Stimulated activated CD4-positive, alpha-beta T cell treated with anti-CD3 and anti-CD28 coated beads, TNF-alpha, amount 100 ng/mL, for 1 hour (primary cell): ENCODE measurements at regions not wholly inside any gene's neighbourhood (a gene's known extent, or its start where the extent isn't known, plus 50 kb on each side); places are given as distances from the start of the nearest gene placed in this dataset.

Experiments used
- DNase-seq, 3 donors: peaks; one replicate each; pipeline ENCODE4 v3.0.0-alpha.2; 2020; ENCODE audit warnings: low read depth in 3 of 3, low spot score in 1 of 3

DNA sequence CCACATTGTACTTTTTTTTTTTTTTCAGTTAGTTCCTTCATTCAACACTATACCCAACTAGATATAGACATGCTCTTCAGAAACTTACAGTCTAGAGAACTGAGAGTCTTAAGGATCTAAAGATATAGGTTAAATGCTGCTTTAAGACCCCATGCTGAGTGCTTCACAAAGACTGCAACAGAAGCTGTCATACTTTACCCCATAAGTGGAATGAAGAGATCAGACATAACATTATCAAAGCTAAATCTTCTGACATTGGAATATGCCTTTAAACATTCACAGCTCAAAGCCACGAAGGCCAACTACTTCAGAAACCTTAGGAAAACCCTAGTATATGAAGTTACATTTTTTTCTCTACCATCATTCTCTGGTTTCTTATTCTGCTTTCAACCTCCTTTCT is 666.4 kb downstream of the KCNT2 start:
- no peak for DNase-seq

DNA sequence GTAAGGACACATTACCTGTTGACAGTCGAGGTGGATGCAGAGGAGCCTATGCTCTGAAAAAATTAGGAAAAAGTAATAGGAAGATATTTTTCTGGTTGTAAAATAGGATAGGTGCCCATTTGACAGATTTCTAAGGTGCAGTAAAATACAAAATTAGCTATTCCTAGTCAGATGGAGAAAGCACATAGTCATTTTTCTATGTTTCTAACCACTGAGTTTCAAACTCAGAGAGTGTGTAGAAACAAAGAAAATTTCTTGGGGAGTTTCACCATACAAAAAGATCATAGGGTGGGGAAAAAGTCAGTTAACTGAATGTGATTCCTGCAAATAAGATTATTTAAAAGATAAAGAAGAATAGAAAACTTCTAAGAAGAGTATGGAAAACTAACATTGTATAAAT is 666.9 kb downstream of the KCNT2 start:
- DNase-seq, result no peak

DNA sequence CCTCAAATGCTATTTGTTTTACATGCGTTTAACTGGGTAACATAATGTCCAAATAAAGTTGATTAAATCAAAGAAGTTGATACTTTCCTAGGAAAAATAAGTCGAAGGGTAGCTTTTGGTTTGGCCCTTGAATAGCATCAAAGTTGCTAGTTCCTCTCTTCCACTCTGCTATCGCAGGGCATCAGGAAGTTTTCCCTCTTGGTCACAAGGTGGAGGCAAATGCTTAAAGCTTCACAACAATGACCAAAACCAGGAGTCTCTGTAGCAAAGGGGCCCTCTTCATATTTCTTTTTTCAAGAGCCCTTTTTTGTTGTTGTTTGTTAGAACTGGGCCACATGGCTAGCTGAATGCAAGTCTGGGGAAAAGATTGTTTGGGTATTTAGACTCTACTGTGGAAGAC is 668.4 kb downstream of the KCNT2 start:
- DNase-seq, result no peak

DNA sequence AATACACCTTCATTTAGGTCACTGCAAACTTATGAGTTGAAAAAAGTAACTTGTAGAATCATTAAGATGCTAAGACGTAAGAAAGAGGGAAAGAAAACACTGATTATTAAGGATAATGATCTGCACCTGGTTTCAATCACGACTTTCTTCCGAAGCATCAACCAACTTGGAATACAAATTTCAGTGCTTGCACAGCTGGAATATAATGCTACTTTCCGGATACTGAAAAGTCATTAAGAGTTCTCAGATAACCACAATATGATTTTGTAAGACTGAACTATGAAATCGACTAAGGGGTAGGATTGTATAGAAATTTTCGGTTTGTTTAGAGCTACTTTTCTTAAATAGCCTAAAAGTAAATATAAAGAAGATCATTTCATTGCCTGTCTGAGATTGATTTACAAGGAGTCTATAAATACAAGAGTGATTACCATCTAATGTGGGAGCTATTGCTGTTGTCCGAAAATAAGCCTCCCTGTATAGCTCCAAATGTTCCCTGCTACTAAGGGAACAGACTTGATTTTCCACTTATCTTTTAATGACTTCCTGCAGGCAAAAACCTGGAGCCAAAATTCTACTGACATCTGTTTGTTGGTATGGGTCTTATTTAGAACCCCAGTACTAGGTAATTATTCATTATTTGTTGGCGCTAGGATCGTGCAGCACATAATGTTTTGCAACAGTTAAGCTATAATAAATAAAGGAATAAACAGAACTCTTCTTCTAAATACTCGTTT is 673.3 kb downstream of the KCNT2 start:
- DNase-seq, result no peak

DNA sequence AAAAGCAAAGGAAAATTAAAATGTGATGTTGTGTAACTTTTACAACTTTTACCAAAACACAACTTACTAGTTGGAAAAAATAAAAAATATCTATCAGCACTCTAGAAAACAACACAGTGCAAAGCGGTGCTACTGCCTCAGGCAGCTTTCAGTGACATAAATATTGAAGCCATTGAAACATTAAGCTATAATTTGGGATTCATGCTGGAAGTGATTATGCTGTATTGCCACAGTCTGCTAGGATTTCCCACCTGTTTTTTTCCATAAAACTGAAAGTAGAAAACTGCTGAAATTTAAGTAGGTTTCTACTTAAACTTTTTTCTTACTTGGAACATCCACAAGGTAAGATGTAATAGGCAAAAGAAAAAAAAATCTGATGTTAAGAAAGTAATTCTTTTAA is 674.4 kb downstream of the KCNT2 start:
- no peak for DNase-seq

DNA sequence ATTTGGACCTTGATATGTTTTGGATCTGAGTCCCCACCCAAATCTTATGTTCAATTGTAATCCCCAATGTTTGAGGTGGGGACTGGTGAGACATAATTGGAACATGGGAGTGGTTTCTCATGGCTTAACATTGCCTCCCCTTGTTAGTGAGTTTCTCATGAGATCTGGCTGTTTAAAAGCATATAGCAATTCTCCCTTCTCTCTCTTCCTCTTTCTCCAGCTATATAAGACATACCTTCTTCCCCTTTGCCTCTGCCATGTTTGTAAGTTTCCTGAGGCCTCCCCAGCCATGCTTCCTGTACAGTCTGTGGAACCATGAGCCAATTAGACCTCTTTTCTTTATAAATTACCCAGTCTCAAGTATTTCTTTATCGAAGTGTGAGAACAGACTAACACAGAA is 692.4 kb downstream of the KCNT2 start:
- DNase-seq, result no peak

DNA sequence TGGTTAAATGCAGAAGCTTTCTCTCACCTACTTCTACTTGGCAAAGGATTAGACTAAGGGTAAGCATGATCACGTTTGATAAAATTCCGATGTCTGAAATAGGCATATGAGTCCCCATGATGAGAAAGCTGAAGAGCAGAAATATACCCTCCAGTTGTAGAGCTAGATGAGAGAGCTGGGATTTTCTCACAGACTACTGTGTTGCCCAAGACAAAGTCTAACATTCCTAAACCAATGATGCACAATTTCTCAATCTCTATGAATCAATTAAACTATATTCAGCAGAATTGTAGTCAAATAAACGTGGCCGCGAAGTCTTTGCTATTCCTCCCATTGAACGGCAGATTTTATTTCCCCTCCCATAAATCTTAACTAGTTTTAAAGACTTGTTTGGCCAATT is 699.2 kb downstream of the KCNT2 start:
- DNase-seq, result no peak

DNA sequence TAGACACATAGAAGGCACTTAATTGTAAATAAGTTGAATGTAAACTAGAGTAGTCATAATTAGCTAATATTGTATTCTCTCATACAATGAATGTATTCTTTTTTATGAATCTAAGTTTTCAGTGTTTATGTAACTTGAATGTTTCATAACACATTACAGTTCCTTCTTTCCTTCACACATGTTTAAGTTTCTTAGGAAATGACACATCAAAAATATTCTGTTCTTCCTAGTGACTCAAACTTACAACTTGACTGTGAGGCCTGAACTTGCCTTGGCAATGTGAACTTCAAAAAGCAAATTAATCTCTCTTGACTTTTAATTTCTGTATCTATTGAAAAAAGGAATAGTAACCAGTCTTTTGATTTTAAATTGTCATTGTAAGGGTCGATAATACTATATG is 700.1 kb downstream of the KCNT2 start:
- DNase-seq, result no peak

DNA sequence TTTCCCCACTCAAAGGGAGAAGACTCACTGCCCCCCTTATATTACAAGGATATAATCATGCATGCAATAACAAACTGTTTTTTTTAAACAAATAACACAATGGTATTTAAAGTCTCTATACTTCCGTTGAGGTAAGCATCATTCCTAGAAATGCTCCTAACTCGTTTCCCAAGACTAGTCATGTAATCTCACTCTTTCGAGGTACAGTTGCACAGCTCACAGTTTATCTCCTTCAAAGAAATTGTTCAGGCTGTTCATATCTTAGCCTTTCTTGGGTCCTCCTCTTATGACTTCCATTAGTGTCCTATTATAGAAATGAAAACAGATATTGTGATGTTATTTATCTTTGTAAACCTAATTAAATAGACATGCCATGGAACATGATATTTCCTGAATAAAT is 705.0 kb downstream of the KCNT2 start:
- no peak for DNase-seq

DNA sequence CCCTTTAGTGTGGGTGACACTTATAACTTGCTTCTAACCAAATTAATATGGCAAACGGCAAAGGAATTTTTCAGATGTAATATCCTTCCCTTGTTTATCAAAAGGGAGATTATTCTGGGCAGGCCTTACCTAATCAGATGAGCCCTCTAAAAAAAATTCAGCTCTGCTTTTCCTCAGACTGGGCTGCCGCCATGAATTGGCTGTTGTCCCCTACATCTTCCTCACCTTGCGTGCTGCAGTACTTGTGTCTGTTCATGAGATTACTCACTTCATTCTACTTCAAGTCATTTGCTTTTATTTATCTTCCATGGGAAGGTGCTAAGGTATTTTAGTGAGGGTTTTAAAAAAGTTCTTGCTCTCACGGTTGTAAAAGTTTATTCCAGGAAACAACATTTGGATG is 705.5 kb downstream of the KCNT2 start:
- no peak for DNase-seq

DNA sequence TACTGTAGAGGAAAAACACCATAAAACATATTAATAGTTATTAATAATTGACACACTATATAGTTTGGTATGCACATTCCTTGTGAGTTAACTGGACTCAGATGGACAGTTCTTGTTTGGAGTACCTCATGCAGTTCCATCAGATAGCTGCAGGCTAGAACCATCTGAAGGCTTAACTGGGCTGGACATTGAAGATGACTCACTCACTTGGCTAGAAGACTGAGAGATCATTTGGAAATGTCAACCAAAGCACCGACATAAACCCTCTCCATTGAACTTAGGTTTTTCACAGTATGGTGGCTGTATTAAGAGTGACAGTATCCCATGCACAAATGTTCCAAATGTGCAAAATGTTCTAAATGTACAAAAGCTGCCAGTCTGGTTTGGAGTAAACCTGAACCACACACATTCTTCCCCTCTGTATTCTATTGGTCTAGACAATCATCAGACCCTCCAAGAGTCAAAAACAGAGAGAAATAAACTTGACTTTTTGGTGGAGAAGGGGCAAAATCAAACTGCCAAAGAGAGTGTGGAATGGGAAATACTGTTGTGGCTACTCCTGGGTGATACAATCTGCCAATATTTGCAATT is 708.4 kb downstream of the KCNT2 start:
- no peak for DNase-seq

DNA sequence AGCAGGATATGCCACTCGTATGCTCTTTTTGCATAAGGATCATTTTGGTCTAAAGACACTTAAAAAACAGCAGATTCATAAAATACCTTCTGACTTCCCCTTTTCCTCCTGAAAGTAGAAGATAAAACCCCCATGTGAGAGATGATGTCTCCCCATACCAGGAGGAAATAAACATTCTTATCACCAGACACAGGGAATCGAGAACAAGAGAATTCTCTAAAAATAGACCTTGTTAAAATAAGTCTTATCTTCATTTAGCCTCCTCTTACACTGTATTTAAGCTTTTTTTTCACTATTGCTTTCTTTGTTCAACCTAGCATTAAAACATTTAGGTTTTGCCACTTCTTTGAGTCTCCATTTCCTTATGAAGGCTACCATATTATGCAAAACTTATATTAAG is 709.3 kb downstream of the KCNT2 start:
- no peak for DNase-seq

DNA sequence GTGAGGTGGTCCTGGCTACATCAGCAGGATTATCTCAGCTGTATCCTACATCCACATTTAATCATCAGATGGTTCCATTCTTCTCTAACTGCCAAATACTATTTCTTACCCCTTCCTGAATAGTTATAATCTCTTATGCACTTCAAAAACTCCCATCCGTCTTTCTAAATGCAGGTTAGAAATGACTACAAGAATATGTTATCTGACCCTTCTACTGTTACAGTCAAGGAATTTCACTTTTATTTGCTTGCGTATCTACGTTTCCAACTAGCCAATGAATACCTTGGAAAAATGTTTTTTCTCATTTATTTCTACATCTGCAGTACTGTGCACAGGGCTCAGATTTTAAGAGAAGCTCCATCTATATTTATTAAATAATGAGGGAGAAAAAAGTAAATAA is 709.9 kb downstream of the KCNT2 start:
- no peak for DNase-seq

DNA sequence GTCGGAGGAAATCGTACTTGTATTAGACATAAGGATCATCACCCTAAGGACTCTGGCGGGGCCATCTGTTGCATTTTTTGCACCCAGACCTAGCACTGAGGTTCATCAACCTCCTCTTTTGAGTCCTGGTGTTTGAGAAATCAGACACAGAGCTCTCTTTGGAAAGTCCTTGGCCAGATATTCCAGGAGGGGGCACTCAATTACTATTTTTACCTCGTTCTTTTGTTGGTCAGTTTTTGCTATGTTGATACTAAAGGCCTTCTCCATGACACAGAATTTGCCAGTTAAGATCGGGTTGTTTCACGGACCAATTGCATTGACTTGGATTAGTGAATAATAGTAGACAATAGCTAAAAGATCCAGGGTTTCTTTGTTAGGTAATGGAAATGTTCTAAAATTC is 711.2 kb downstream of the KCNT2 start:
- no peak for DNase-seq

DNA sequence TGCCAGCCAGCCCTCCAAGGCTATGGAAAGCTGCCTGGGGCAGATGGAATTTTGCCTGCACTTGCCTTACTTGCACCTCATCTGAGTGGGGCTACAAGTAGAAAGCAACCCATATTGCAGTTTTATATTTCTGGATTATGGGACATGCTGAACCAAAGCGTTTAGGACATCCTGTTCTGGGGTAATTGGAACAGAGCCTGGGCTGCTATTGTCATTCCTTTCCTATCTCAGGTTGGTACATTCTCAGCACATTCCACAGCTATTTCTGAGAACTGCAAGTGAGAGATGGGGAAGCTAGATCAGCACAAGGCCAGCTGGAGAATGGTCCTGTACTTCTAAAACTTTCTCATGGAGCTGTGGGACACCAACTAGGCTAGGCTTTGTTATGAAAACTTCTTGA is 713.8 kb downstream of the KCNT2 start:
- DNase-seq, result no peak

DNA sequence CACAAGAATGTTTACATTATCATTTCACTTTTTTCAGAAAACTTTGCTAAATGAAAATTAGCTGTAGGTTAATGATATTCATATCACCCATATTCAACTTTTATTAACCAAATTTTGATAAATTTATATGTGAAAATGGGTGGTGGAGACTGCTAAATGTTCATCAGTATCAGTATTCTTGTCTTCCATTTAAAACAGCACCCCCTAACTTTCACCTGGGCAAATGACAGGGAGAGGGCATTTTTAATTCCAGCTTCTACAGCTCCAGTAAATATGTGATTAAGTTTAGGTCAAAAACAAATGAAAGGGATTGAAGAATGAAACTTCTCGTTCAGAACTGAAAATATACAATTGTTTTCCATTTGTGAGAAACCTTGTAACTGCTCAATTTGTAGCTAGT is 722.2 kb downstream of the KCNT2 start:
- no peak for DNase-seq

DNA sequence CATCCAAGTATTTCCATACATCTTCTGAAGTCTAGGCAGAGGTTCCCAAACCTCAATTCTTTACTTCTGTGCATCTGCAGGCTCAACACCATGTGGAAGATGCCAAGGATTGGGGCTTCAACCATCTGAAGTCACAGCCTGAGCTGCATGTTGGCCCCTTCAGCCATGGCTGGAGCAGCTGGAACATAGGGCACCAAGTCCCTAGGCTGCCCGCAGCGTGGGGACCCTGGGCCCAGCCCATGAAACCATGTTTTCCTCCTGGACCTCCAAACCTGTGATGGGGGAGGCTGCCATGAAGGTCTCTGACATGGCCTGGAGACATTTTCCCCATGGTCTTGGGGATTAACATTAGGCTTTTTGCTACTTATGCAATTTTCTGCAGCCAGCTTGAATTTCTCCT is 729.8 kb downstream of the KCNT2 start:
- DNase-seq, result no peak

DNA sequence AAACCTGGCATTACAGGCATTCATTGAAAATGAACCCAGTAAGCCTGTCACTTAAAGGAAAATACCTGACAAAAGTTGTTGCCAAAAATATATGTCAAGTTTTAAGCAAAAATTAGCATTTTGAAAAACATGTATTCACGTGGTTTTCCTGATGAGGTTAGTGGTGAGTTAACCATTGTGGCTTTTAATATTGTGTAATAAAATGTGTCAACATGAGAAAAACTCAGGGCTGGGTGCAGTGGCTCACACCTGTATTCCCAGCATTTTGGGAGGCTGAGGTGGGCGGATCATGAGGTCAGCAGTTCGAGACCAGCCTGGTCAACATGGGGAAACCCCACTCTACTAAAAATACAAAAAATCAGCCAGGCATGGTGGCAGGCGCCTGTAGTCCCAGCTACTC is 731.4 kb downstream of the KCNT2 start:
- no peak for DNase-seq

DNA sequence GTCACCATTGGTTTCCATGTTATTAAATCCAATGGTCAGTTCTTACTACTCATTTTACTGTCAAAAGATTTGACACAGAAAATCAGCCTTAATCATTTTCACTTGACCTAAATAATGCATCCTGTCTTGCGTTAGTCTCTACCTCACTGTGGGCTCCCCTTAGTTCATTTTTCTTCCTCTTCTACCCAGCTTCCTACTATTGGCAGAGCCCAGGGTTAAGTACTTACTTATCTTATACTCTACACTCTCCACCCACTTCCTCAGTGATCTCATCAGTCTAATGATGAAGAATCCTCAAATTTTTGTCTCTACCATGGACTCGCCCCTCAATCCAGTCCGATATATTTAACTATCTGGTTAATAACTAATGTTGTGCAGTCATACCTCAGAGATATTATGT is 735.9 kb downstream of the KCNT2 start:
- DNase-seq, result no peak

DNA sequence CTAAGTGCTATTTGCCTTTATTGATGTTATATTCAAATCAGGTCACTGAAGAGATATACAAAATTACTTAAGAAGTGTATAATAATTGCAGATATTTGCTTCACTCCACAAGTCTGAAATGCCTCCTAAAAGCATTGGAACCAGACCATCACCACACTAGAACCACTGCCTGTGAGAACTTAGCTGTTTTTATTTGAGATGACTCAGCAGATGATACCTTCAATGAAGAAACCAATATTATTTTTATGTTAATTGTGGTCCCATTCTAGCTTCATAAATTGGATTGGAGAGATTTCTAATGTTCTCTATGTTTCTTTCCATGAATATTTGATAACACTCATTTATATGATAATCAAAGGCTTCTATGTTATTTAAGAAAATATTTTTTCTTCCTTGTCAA is 740.6 kb downstream of the KCNT2 start:
- no peak for DNase-seq

DNA sequence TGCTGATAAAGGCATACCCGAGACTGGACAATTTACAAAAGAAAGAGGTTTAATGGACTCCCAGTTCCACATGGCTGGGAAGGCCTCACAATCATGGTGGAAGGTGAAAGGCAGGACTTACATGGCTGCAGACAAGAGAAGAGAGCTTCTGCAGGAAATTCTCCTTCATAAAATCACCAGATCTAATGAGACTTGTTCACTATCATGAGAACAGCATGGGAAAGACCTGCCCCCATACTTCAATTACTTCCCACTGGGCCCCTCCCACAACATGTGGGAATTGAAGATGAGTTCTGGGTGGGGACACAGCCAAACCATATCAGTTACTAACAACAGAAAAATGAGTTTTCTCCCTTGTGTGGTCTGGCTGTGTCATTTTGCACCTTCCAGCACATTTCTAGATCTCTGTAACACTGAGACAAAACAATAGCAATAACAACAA is 741.4 kb downstream of the KCNT2 start:
- DNase-seq, result no peak

DNA sequence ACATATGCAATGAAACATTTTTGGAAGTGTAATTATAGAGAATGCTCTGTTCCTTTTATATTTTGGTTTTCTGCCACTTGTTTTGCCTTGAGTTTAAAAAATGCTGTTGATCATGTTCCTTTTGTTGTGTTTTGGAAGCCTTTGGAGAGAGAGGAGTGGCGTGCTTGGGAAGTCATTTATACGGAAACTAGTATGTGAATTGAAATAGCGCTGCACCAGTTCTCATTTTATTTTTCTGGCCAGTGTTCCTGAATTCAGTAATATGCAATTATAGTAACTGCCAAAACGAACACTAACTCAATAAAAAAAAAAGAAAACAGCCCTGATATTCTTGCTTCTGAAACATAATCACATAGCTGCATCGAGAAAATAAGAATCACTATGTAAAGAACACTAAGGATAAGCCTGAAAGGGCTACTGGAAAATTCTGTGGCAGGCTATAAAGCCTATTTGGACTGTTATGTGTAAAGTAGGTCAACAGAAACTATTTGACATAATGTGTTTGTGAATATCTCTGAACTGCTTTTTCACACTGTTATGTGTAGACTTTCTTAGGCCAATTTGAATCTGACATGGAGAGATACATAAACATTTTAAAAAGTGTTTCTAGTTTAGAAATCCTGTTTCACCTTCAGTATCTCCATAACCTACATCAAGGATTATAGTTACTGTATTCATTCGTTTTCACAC is 742.0 kb downstream of the KCNT2 start:
- DNase-seq, result no peak

DNA sequence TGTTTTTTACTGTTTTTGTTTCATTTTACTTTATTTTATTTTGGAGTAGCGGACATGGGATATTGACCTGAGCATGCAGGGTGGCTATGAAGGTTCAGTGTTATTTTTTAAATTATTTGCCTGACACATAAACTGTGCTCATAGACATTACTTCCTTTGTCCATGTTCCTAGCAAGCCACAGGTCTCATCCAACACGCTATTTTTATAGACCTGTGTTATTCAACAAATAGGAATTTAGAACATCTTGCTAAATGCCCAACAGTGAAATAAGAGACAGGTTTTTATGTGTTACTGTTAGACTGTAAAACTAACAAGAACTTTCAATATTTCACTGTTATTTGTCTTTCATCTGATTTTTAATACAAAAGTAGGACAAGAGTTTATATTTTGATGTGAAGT is 756.4 kb downstream of the KCNT2 start:
- DNase-seq, result no peak
